Sciatic nerve (tissue), 2 donors: ENCODE measurements at regions not wholly inside any gene's neighbourhood (a gene's known extent, or its start where the extent isn't known, plus 50 kb on each side); places are given as distances from the start of the nearest gene placed in this dataset.
A peak's percentile ranks its signal among the peaks of the same experiment; 100 is the strongest.
"Not testable (repeated sequence)": the region's sequence is repeated elsewhere in the genome, so short reads cannot be mapped to it uniquely, and the experiment has no call there.

ENCODE experiments used
- ATAC-seq: fragments of 200-7000 bp; cut with Tn5 transposase; one replicate; pipeline ENCODE4 v1.9.1; 2020; ENCODE audit warnings: mild to moderate bottlenecking, moderate library complexity
- DNase-seq: peaks from one replicate; pipeline ENCODE4 v3.0.0-alpha.2; 2020; ENCODE audit warnings: low spot score
- intact Hi-C: fragments of 100-400 bp; cut with DNase I; formaldehyde crosslinking; loops from one replicate; pipeline ENCODE4 v1.14.2; 2022
- donor health status: DM: no; HTN: no; CAD: no.
- donor health status: DM: no; HTN: no; CAD: no.

- ATAC-seq: no peak
- intact Hi-C loops: no loop called here
- no peak for DNase-seq
Measured at GRCh38 chr3:40869013-40869412, 330.3 kb upstream of the CTNNB1 start.

- intact Hi-C loops: no loop called here
- DNase-seq: no peak
- ATAC-seq: no peak
Measured at GRCh38 chr3:40869939-40870338, 329.4 kb upstream of the CTNNB1 start.

DNA sequence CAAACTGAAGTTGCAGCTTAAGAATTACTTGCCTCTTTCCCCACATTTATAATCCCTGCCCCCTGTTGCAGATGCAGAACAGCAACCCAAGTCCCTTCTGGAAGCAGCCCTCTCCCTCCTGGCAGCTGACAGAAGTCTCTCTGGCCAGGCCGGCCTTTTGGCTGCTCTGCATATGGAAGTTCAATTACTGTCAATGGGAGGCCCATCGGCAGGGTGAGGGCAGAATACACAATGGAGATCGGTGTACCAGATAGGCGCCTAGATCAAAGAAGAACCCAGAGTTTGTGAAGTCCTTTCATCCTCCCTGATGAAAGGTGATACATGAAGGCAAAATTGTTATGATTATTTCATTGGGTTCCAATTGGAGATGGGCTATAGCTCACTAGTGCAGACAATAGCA is 327.9 kb upstream of the CTNNB1 start:
- intact Hi-C loops: no loop called here
- DNase-seq (no peak), ATAC-seq (no peak)

GRCh38 chr3:40872258-40872920 is 326.9 kb upstream of the CTNNB1 start:
- intact Hi-C loops: no loop called here
- no peak for DNase-seq
- no peak for ATAC-seq

GRCh38 chr3:40873476-40873875 is 325.8 kb upstream of the CTNNB1 start:
- ATAC-seq (no peak), DNase-seq (no peak)
- intact Hi-C loops: no loop called here

GRCh38 chr3:40873934-40874699 is 325.2 kb upstream of the CTNNB1 start:
- intact Hi-C loops: no loop called here
- DNase-seq (no peak), ATAC-seq (no peak)

DNA sequence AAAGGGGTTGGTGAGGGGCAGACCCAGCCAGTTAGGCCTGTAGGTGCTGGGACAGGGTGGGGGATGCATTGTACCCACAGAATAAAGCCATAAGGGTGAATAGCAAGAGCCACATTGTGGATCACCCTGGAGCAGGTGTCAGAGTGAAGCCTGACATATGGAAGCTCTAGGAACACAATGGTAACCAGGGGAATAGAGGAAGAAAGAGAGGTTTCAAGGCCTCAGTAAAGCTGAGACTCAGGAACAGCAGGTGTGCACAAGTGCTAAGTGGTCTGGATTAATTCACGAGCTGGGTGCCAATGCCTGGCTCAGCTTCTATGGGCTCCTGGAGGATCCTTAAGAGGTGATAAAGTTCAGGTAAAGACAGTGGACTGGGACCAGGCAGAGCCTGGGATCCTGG is 323.7 kb upstream of the CTNNB1 start:
- intact Hi-C loops: no loop called here
- ATAC-seq (no peak), DNase-seq (no peak)

DNA sequence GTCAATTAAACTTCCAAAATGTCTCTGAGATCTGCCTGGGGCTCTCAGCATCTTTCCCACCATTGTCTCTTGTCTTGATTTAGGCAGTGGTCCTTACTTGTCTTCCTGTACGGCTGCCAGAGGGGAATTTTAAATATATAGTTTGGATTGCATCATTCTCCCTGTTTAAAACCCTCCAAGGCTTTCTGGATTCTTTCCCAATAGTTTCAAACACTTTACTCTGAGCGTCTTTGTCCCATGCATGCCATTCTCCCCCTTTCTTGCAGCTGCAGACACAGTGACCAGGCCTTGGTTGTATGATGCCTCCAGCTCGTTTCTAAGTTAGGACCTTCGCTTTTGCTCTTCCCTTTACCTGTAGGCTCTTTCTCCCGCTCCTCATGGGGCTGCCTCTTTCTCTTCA is 323.3 kb upstream of the CTNNB1 start:
- intact Hi-C loops: no loop called here
- ATAC-seq (no peak), DNase-seq (no peak)

GRCh38 chr3:40876496-40876895 is 322.8 kb upstream of the CTNNB1 start:
- intact Hi-C loops: no loop called here
- no peak for DNase-seq
- no peak for ATAC-seq

DNA sequence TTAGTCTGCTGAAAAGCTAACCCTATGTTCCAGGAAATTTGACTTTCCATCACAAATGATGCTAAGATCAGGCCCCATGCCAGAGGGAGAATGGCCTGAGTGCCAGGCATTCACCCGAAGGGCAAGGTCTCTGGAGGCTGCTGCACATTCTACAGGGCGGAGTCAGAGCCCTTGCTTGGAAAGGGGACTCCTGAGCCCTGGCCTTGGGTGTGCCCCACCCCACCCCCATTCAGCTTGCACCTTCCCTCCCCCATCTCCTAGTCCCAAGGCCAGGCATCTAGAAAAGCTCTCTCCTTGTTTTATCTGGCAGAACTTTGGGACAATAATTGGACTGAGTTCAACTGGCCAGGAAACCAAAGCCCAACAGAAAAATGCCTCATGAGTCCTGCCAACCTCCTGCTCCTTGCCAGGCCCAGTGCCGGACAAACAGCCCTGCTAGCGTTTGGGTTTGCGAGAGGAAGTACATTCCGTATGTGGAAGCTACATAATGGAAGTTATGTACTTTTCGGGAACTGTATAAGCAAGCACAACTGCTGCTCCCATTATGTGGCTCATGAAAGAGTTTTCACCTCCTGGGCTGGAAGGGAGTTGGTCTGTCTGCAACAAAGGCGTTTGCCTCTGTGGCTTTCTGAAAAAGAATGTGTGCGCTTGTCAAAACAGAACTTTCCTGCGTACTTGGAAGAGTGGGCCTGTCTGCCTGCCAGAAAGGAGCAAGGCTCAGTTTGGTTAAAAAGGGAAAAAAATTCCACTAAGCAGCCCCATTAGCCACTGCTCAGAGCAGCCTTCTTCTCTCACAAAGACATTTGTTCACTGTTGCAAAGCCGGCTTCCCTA is 321.5 kb upstream of the CTNNB1 start:
- DNase-seq (peak; percentile 77), ATAC-seq (peak; percentile 90)
- intact Hi-C loops: no loop called here

GRCh38 chr3:40878464-40878905 is 320.8 kb upstream of the CTNNB1 start:
- no peak for ATAC-seq
- intact Hi-C loops: no loop called here
- DNase-seq: no peak

- DNase-seq: no peak
- no peak for ATAC-seq
- intact Hi-C loops: no loop called here
Measured at GRCh38 chr3:40885430-40885829, 313.9 kb upstream of the CTNNB1 start.

DNA sequence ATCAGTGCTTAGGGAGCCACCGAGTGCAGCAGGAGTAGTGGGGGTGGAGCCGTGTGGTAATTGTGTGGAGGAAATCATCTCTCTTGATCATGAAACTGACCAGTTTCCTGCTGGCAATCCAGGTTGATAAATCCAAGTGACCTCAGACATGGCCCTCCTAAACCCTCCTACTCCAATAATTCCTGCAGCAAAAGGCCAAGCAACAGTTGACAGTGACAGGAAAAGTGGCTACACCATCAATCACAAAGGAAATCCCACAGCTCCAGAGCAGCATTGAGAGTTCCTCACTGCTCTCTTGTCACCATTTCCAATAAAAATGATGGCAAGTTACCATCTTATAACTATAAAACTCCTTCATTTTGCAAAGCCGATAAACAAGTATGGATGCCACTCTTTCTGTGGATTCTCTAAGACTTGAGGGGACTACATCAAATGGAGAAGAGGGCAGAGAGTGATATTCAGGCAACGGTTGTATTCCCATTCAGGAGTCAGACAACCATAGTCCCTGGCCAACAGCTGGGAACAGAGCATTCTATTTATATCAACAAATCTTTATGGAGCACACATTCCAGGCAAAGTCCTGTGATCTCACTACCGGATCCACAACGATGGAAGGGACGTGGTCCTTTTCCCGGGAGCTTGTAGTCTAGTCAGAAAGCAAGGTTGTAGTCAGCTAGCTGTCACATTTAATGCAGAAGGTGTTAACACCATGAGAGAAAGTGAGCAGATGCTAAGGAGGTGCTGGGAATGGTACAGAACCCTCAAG is 312.5 kb upstream of the CTNNB1 start:
- ATAC-seq (no peak), DNase-seq (no peak)
- intact Hi-C loops: no loop called here

DNA sequence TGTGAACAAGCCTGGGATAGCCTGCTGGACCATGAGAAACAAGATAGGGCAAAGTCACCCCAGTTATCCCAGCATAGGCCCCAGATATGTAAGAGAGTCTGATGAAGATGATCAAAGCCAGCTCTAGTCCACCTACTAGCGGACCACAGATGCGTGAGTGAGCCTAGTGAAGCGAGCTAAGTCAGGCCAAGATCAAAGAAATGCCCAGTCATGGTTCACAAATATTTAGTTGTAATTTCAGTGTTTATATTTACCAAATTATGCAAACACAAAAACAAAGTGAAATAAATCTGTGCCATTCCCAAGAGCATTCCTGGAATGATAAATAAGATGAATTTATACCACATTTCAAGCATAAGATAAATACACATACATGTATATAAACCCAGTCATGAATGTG is 308.1 kb upstream of the CTNNB1 start:
- ATAC-seq (no peak), DNase-seq (no peak)
- intact Hi-C loops: no loop called here

- no peak for ATAC-seq
- no peak for DNase-seq
- intact Hi-C loops: no loop called here
Measured at GRCh38 chr3:40895109-40895508, 304.2 kb upstream of the CTNNB1 start.

GRCh38 chr3:40899286-40899712 is 300.0 kb upstream of the CTNNB1 start:
- intact Hi-C loops: no loop called here
- DNase-seq (no peak), ATAC-seq (no peak)

- DNase-seq: no peak
- intact Hi-C loops: no loop called here
- no peak for ATAC-seq
Measured at GRCh38 chr3:40901298-40901697, 298.0 kb upstream of the CTNNB1 start.

- intact Hi-C loops: no loop called here
- no peak for DNase-seq
- ATAC-seq: no peak
Measured at GRCh38 chr3:40901796-40902195, 297.5 kb upstream of the CTNNB1 start.

DNA sequence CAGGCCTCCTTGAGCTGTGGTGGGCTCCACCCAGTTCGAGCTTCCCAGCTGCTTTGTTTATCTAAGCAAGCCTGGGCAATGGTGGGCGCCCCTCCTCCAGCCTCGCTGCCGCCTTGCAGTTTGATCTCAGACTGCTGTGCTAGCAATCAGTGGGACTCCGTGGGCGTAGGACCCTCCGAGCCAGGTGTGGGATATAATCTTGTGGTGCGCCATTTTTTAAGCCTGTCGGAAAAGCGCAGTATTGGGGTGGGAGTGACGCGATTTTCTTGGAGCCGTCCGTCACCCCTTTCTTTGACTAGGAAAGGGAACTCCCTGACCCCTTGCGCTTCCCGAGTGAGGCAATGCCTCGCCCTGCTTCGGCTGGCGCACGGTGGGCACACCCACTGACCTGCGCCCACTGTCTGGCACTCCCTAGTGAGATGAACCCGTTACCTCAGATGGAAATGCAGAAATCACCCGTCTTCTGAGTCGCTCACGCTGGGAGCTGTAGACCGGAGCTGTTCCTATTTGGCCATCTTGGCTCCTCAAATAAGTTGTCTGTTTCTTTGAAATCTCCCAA is 291.3 kb upstream of the CTNNB1 start:
- ATAC-seq, DNase-seq, intact Hi-C loops: not testable (repeated sequence)
